WTC11 (cell line): ENCODE measurements at regions not wholly inside any gene's neighbourhood (a gene's known extent, or its start where the extent isn't known, plus 50 kb on each side); places are given as distances from the start of the nearest gene placed in this dataset.

ENCODE experiments used
- E2F5 ChIP-seq: sonication (generic); formaldehyde crosslinking; IDR thresholded peaks from 2 replicates; pipeline ENCODE4 v1.8.1; 2022; ENCODE audit warnings: mild to moderate bottlenecking, moderate library complexity, missing genetic modification reagents
- HMGA2 ChIP-seq: fragments of 250-450 bp; sonication (Bioruptor Pico); IDR thresholded peaks from 2 replicates; pipeline ENCODE4 v1.4.0; 2021; ENCODE audit warnings: mild to moderate bottlenecking, moderate library complexity
- RELA ChIP-seq: sonication (generic); formaldehyde crosslinking; IDR thresholded peaks from 2 replicates; pipeline ENCODE4 v1.8.1; 2022; ENCODE audit warnings: missing genetic modification reagents, mild to moderate bottlenecking, borderline replicate concordance
- ZNF263 ChIP-seq: sonication (generic); formaldehyde crosslinking; IDR thresholded peaks from 2 replicates; pipeline ENCODE4 v1.8.1; 2022; ENCODE audit warnings: low read depth, mild to moderate bottlenecking, moderate library complexity, missing genetic modification reagents
- TF ChIP-seq, protein P1 (sequence below): fragments of 200-600 bp; IDR thresholded peaks from 2 replicates; pipeline ENCODE4 v1.8.0; 2022; ENCODE audit warnings: antibody characterized with exemption

DNA sequence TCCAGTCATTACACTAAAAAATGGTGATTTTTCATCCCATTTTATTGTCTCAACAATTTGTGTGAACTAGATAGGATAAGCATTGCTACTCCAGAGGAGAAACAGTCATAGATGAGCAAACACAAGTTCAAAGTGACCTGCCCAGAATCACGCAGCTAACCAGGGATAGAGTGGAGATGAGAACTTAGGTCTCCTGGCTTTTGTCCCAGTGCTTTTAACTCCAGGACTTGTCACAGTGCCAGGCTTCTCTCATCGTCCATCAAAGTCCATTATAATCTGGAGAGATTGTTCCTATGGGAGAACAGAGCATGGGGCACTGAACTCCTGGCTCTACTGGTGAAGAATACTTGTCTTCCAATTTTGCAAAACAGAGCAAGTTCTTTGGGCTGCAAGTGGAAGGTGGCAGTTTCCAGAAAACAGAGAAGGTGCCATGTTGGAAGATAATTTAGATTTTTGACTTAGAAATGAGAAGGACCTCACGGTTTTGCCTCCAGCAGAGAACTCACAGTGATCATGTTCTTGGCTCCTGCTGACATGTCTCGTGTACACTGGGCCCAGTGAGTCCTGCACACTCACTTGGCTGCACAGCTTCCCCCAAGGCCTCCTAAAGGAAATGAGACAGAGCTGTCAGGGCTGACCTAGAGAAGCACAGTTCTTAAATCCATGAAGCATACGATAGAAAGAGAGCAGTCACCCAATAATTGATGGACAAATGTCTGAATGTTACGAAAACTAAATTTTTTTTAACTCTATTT lies 322.9 kb upstream of the NRP1 start:
- TF ChIP-seq E2F5 (CRISPR knock-in tag) (no peak), HMGA2 (CRISPR knock-in tag) (no peak), RELA (CRISPR knock-in tag) (no peak), ZNF263 (CRISPR knock-in tag) (no peak)
- TF ChIP-seq, protein P1, sequence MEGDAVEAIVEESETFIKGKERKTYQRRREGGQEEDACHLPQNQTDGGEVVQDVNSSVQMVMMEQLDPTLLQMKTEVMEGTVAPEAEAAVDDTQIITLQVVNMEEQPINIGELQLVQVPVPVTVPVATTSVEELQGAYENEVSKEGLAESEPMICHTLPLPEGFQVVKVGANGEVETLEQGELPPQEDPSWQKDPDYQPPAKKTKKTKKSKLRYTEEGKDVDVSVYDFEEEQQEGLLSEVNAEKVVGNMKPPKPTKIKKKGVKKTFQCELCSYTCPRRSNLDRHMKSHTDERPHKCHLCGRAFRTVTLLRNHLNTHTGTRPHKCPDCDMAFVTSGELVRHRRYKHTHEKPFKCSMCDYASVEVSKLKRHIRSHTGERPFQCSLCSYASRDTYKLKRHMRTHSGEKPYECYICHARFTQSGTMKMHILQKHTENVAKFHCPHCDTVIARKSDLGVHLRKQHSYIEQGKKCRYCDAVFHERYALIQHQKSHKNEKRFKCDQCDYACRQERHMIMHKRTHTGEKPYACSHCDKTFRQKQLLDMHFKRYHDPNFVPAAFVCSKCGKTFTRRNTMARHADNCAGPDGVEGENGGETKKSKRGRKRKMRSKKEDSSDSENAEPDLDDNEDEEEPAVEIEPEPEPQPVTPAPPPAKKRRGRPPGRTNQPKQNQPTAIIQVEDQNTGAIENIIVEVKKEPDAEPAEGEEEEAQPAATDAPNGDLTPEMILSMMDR: no peak
